ENCODE measurements at regions not wholly inside any gene's neighbourhood (a gene's known extent, or its start where the extent isn't known, plus 50 kb on each side); places are given as distances from the start of the nearest gene placed in this dataset.

DNA sequence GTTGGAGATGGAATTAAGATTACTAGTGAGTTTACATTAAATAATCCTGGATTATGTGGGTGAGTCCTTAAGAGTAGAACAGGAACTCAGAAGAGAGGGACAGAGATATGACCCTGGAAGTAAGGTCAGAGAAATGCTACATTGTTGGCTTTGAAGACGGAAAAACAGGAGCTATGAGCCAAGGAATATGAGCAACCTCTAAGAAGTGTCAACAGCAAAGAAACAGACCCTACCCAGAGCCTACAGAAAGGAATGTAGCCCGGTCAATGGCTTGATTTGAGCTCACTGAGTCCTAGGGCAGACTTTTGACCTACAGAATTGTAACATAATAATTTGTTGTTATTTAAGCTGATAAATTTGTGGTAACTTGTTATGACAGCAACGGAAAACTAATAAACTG lies 304.9 kb downstream of the IPMK start:
- Histone ChIP-seq H3K4me2 (no peak overlapping the region), H2AFZ (no peak overlapping the region), H3K4me1 (ENCODE audit: insufficient read depth) (peaks cover 15% of the 10 kb centered on the region), H3K4me3 (no peak overlapping the region), H3K36me3 (replicated peaks; ENCODE audit: insufficient read depth, low read depth) (no peaks in the 10 kb centered on the region), H3K9me3 (ENCODE audit: low read depth) (no peaks in the 10 kb centered on the region), H3K27me3 (no peaks in the 10 kb centered on the region), H4K20me1 (ENCODE audit: insufficient read depth, poor library complexity, severe bottlenecking) (no peaks in the 10 kb centered on the region), H3K79me2 (no peaks in the 10 kb centered on the region), H3K9me2 (replicated peaks; ENCODE audit: insufficient read depth) (no peaks in the 10 kb centered on the region), H3K27ac (no peak overlapping the region)
- no peak for TF ChIP-seq EZH2phosphoT487 (IDR thresholded peaks at IDR 0.05; ENCODE audit: low read depth, severe bottlenecking, unreplicated experiment)
- TF ChIP-seq, protein P1, sequence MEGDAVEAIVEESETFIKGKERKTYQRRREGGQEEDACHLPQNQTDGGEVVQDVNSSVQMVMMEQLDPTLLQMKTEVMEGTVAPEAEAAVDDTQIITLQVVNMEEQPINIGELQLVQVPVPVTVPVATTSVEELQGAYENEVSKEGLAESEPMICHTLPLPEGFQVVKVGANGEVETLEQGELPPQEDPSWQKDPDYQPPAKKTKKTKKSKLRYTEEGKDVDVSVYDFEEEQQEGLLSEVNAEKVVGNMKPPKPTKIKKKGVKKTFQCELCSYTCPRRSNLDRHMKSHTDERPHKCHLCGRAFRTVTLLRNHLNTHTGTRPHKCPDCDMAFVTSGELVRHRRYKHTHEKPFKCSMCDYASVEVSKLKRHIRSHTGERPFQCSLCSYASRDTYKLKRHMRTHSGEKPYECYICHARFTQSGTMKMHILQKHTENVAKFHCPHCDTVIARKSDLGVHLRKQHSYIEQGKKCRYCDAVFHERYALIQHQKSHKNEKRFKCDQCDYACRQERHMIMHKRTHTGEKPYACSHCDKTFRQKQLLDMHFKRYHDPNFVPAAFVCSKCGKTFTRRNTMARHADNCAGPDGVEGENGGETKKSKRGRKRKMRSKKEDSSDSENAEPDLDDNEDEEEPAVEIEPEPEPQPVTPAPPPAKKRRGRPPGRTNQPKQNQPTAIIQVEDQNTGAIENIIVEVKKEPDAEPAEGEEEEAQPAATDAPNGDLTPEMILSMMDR (IDR thresholded peaks at IDR 0.05; ENCODE audit: poor library complexity): no peak
- no peak for TF ChIP-seq EZH2 (IDR thresholded peaks at IDR 0.05; ENCODE audit: borderline replicate concordance)
- no peak for DNase-seq (ENCODE audit: low spot score)
- 74% methylated on average over 3 of the region's 3 CpGs for WGBS (ENCODE audit: low lambda C conversion rate, missing lambda C conversion rate)

DNA sequence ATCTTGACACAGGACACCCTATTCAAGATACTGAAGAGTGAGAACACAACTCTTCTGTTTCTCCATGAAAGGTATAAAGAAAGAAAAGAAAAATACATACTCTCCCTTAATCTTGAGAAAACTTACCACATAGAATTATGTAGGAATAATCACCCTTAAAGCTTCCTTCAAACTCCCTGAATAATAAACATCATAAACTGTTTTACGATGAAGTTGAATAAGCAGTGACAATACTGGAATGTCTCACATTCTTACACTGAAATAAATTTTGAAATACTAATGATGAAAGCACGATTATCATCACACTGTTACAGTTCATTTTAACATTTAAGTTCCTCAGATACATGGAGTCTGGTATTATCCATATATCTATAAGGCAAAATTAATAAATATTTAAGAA lies 306.2 kb downstream of the IPMK start:
- 55% methylated on average over 2 of the region's 2 CpGs for WGBS (ENCODE audit: low lambda C conversion rate, missing lambda C conversion rate)
- no peak overlapping the region for H2AFZ ChIP-seq

DNA sequence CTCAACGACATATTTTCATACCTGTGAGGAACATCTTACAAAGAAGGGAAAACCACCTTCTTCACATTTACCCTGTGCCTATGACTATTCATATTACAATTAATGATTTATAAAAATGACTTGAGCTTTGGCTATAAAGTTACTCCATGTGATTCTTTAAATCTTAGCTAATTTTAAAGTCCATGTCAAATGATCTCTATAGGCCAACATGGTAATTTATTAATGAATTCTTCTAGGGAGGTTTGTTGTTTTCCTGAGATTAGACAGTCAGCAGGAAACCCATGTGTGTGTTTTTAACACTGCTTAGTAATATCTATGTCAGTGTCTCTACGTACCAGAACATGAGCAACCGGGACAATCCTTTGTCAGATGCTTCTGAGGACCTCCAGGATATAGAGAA lies 307.3 kb downstream of the IPMK start:
- no peaks in the 10 kb centered on the region for H3K9me3 ChIP-seq (ENCODE audit: low read depth)
- no peaks in the 10 kb centered on the region for H3K9me2 ChIP-seq (replicated peaks; ENCODE audit: insufficient read depth)
- DNase-seq (ENCODE audit: low spot score): no peak
- no peaks in the 10 kb centered on the region for H3K79me2 ChIP-seq
- H3K4me3 ChIP-seq: no peak overlapping the region
- H3K27me3 ChIP-seq: no peaks in the 10 kb centered on the region
- no peak overlapping the region for H3K4me2 ChIP-seq
- H4K20me1 ChIP-seq (ENCODE audit: insufficient read depth, poor library complexity, severe bottlenecking): no peaks in the 10 kb centered on the region
- 91% methylated on average over 3 of the region's 3 CpGs for WGBS (ENCODE audit: low lambda C conversion rate, missing lambda C conversion rate)
- TF ChIP-seq, protein P1 (IDR thresholded peaks at IDR 0.05; ENCODE audit: poor library complexity): no peak
- no peak for TF ChIP-seq EZH2 (IDR thresholded peaks at IDR 0.05; ENCODE audit: borderline replicate concordance)
- TF ChIP-seq EZH2phosphoT487 (IDR thresholded peaks at IDR 0.05; ENCODE audit: low read depth, severe bottlenecking, unreplicated experiment): no peak
- H3K36me3 ChIP-seq (replicated peaks; ENCODE audit: insufficient read depth, low read depth): no peaks in the 10 kb centered on the region
- no peak overlapping the region for H3K27ac ChIP-seq
- peaks cover 15% of the 10 kb centered on the region for H3K4me1 ChIP-seq (ENCODE audit: insufficient read depth)
- no peak overlapping the region for H2AFZ ChIP-seq

More for the DNA sequence above, 306.2 kb downstream of the IPMK start:
- DNase-seq (ENCODE audit: low spot score): no peak
- no peak overlapping the region for H3K4me3 ChIP-seq
- peaks cover 15% of the 10 kb centered on the region for H3K4me1 ChIP-seq (ENCODE audit: insufficient read depth)
- no peaks in the 10 kb centered on the region for H3K36me3 ChIP-seq (replicated peaks; ENCODE audit: insufficient read depth, low read depth)
- H3K9me2 ChIP-seq (replicated peaks; ENCODE audit: insufficient read depth): no peaks in the 10 kb centered on the region
- no peaks in the 10 kb centered on the region for H3K9me3 ChIP-seq (ENCODE audit: low read depth)
- H4K20me1 ChIP-seq (ENCODE audit: insufficient read depth, poor library complexity, severe bottlenecking): no peaks in the 10 kb centered on the region
- no peak overlapping the region for H3K4me2 ChIP-seq
- no peak overlapping the region for H3K27ac ChIP-seq
- no peaks in the 10 kb centered on the region for H3K79me2 ChIP-seq
- TF ChIP-seq EZH2phosphoT487 (IDR thresholded peaks at IDR 0.05; ENCODE audit: low read depth, severe bottlenecking, unreplicated experiment) (no peak), EZH2 (IDR thresholded peaks at IDR 0.05; ENCODE audit: borderline replicate concordance) (no peak)
- TF ChIP-seq, protein P1 (IDR thresholded peaks at IDR 0.05; ENCODE audit: poor library complexity): no peak
- H3K27me3 ChIP-seq: no peaks in the 10 kb centered on the region

All from hepatocyte (in vitro differentiated cells).